ENCODE measurements at regions not wholly inside any gene's neighbourhood (a gene's known extent, or its start where the extent isn't known, plus 50 kb on each side); places are given as distances from the start of the nearest gene placed in this dataset.

GRCh38 chr3:153843994-153844393 is 277.2 kb upstream of the ARHGEF26 start:
- TF ChIP-seq CTCF (IDR thresholded peaks at IDR 0.05), result no peak
- no peak for TF ChIP-seq EZH2 (IDR thresholded peaks at IDR 0.05; ENCODE audit: borderline replicate concordance, insufficient read depth, low read depth, low read length, poor library complexity, severe bottlenecking)
- Histone ChIP-seq H3K9me3 (ENCODE audit: control extremely low read depth in 1 of 3, control insufficient read depth in 2 of 3, insufficient read depth in 1 of 3, low read length in 2 of 3) (no peaks in the 10 kb centered on the region), H3K4me2 (replicated peaks; ENCODE audit: low read depth, low read length, poor library complexity, severe bottlenecking) (no peak overlapping the region), H3K9ac (ENCODE audit: low read length) (no peak overlapping the region), H3K4me1 (ENCODE audit: control insufficient read depth in 2 of 2, insufficient read depth in 2 of 2, low read length in 2 of 2) (no peaks in the 10 kb centered on the region), H2AFZ (ENCODE audit: insufficient read depth, low read depth, low read length, poor library complexity, severe bottlenecking) (no peak overlapping the region), H3K27me3 (replicated peaks in 1 of 4; ENCODE audit: control extremely low read depth in 1 of 4, control insufficient read depth in 3 of 4, insufficient read depth in 4 of 4, low read length in 3 of 4) (no peaks in the 10 kb centered on the region), H3K27ac (ENCODE audit: low read length in 2 of 2) (no peak overlapping the region), H3K4me3 (ENCODE audit: control extremely low read depth in 1 of 5, extremely low read depth in 1 of 5, insufficient read depth in 1 of 5, low read depth in 2 of 5, low read length in 4 of 5) (no peak overlapping the region), H3K79me2 (ENCODE audit: control insufficient read depth, insufficient read depth, low read length) (no peaks in the 10 kb centered on the region), H4K20me1 (ENCODE audit: control insufficient read depth, insufficient read depth, low read length, poor library complexity, severe bottlenecking) (no peaks in the 10 kb centered on the region), H3K36me3 (replicated peaks in 1 of 2; ENCODE audit: control extremely low read depth in 1 of 2, control insufficient read depth in 1 of 2, extremely low read depth in 1 of 2, insufficient read depth in 2 of 2, low read length in 1 of 2) (no peaks in the 10 kb centered on the region)
- Mint-ChIP-seq H3K27me3 (no peaks in the 10 kb centered on the region), H3K4me3 (no peak overlapping the region), H3K27ac (no peak overlapping the region), H3K9me3 (ENCODE audit: insufficient read depth) (peaks cover 6% of the 10 kb centered on the region), H3K4me1 (no peaks in the 10 kb centered on the region)
- intact Hi-C loops (cut with micrococcal nuclease), result no loop called here
- POLR2A ChIA-PET, result no interaction called here
- DNase-seq, result no peak
- ATAC-seq (ENCODE audit: low read depth), result no peak
- CTCF ChIA-PET, result no interaction called here

- no peaks in the 10 kb centered on the region for H3K4me1 Mint-ChIP-seq
- DNase-seq (no peak), ATAC-seq (ENCODE audit: low read depth) (no peak)
- Histone ChIP-seq H3K9ac (ENCODE audit: low read length) (no peak overlapping the region), H2AFZ (ENCODE audit: insufficient read depth, low read depth, low read length, poor library complexity, severe bottlenecking) (no peak overlapping the region), H3K4me1 (ENCODE audit: control insufficient read depth in 2 of 2, insufficient read depth in 2 of 2, low read length in 2 of 2) (no peaks in the 10 kb centered on the region), H4K20me1 (ENCODE audit: control insufficient read depth, insufficient read depth, low read length, poor library complexity, severe bottlenecking) (no peaks in the 10 kb centered on the region), H3K9me3 (ENCODE audit: control extremely low read depth in 1 of 3, control insufficient read depth in 2 of 3, insufficient read depth in 1 of 3, low read length in 2 of 3) (no peaks in the 10 kb centered on the region), H3K27me3 (replicated peaks in 1 of 4; ENCODE audit: control extremely low read depth in 1 of 4, control insufficient read depth in 3 of 4, insufficient read depth in 4 of 4, low read length in 3 of 4) (no peaks in the 10 kb centered on the region), H3K79me2 (ENCODE audit: control insufficient read depth, insufficient read depth, low read length) (no peaks in the 10 kb centered on the region), H3K27ac (ENCODE audit: low read length in 2 of 2) (no peak overlapping the region), H3K36me3 (replicated peaks in 1 of 2; ENCODE audit: control extremely low read depth in 1 of 2, control insufficient read depth in 1 of 2, extremely low read depth in 1 of 2, insufficient read depth in 2 of 2, low read length in 1 of 2) (no peaks in the 10 kb centered on the region), H3K4me2 (replicated peaks; ENCODE audit: low read depth, low read length, poor library complexity, severe bottlenecking) (no peak overlapping the region), H3K4me3 (ENCODE audit: control extremely low read depth in 1 of 5, extremely low read depth in 1 of 5, insufficient read depth in 1 of 5, low read depth in 2 of 5, low read length in 4 of 5) (no peak overlapping the region)
- H3K9me3 Mint-ChIP-seq (ENCODE audit: insufficient read depth), result peaks cover 6% of the 10 kb centered on the region
- POLR2A ChIA-PET, result no interaction called here
- CTCF ChIA-PET, result no interaction called here
- no peak overlapping the region for H3K4me3 Mint-ChIP-seq
- intact Hi-C loops (cut with micrococcal nuclease), result no loop called here
- H3K27ac Mint-ChIP-seq, result no peak overlapping the region
- TF ChIP-seq CTCF (IDR thresholded peaks at IDR 0.05) (no peak), EZH2 (IDR thresholded peaks at IDR 0.05; ENCODE audit: borderline replicate concordance, insufficient read depth, low read depth, low read length, poor library complexity, severe bottlenecking) (no peak)
- no peaks in the 10 kb centered on the region for H3K27me3 Mint-ChIP-seq
- WGBS (ENCODE audit: insufficient coverage), result no CpG with 5 or more reads among the region's 4 CpGs
Measured at GRCh38 chr3:153845311-153845710, 275.9 kb upstream of the ARHGEF26 start.
